ENCODE measurements at regions not wholly inside any gene's neighbourhood (a gene's known extent, or its start where the extent isn't known, plus 50 kb on each side); places are given as distances from the start of the nearest gene placed in this dataset.

GRCh38 chr5:126364206-126364902, 58.9 kb upstream of the GRAMD2B start:
- no peak for DNase-seq (ENCODE audit: low read depth, low spot score)
- ATAC-seq = no peak
- CTCF ChIA-PET = no interaction called here
- intact Hi-C loops (cut with micrococcal nuclease; ENCODE audit: unreplicated experiment) (no loop called here), in situ Hi-C loops (cut with HindIII; ENCODE audit: low pct_unique_long_range_greater_than_20kb, low sequenced_read_pairs) (loop anchor here (25.0 kb wide), 1 partner anchor 173 kb away; no protein-coding TSS in a partner anchor)
- TF ChIP-seq CTCF (IDR thresholded peaks at IDR 0.05) (no peak), POLR2AphosphoS5 (IDR thresholded peaks at IDR 0.05; ENCODE audit: low read depth, low read length) (no peak), SIN3A (IDR thresholded peaks at IDR 0.05; ENCODE audit: borderline replicate concordance, insufficient read depth, low read depth, low read length) (no peak), TCF7L2 (IDR thresholded peaks at IDR 0.05; ENCODE audit: low read depth, low read length) (no peak), REST (IDR thresholded peaks at IDR 0.05; ENCODE audit: insufficient read depth in 1 of 2, low read depth in 2 of 2, low read length in 1 of 2) (no peak)
- H3K27me3 ChIP-seq (ENCODE audit: control insufficient read depth, insufficient read depth, low read length) = no peaks in the 10 kb centered on the region
- no peak overlapping the region for H3K4me3 ChIP-seq (ENCODE audit: low read depth in 2 of 2, low read length in 2 of 2)
- no TSS peak for BruUV-seq (replicated peaks)
- H3K36me3 ChIP-seq (ENCODE audit: control insufficient read depth, insufficient read depth, low read length) = no peaks in the 10 kb centered on the region
- 0 out of 2 replicates have a peak overlapping the region, but pooled peaks have one; percentile 36 for H3K27ac ChIP-seq (ENCODE audit: low read length)
- POLR2A ChIA-PET = no interaction called here
- H3K4me1 ChIP-seq (ENCODE audit: control insufficient read depth, insufficient read depth, low read length) = peaks cover 9% of the 10 kb centered on the region
- no peaks in the 10 kb centered on the region for H3K9me3 ChIP-seq (ENCODE audit: control insufficient read depth, insufficient read depth, low read depth, low read length)

GRCh38 chr5:126365446-126366198, 57.6 kb upstream of the GRAMD2B start:
- in situ Hi-C loops (cut with HindIII; ENCODE audit: low pct_unique_long_range_greater_than_20kb, low sequenced_read_pairs) = loop anchor here (25.0 kb wide), 1 partner anchor 172 kb away; no protein-coding TSS in a partner anchor
- no peak overlapping the region for H3K4me3 ChIP-seq (ENCODE audit: low read depth in 2 of 2, low read length in 2 of 2)

More at GRCh38 chr5:126365446-126366198, 57.6 kb upstream of the GRAMD2B start:
- TF ChIP-seq TCF7L2 (IDR thresholded peaks at IDR 0.05; ENCODE audit: low read depth, low read length) = no peak
- no peak for TF ChIP-seq POLR2AphosphoS5 (IDR thresholded peaks at IDR 0.05; ENCODE audit: low read depth, low read length)
- Histone ChIP-seq H3K4me1 (ENCODE audit: control insufficient read depth, insufficient read depth, low read length) (peaks cover 20% of the 10 kb centered on the region), H3K9me3 (ENCODE audit: control insufficient read depth, insufficient read depth, low read depth, low read length) (no peaks in the 10 kb centered on the region), H3K27me3 (ENCODE audit: control insufficient read depth, insufficient read depth, low read length) (no peaks in the 10 kb centered on the region), H3K36me3 (ENCODE audit: control insufficient read depth, insufficient read depth, low read length) (no peaks in the 10 kb centered on the region), H3K27ac (ENCODE audit: low read length) (peak overlapping the region; percentile 55; the same call in 1 of the 2 replicates)
- ATAC-seq = no peak
- ChIA-PET POLR2A (no interaction called here), CTCF (no interaction called here)
- no TSS peak for BruUV-seq (replicated peaks)
- intact Hi-C loops (cut with micrococcal nuclease; ENCODE audit: unreplicated experiment) = no loop called here
- no peak for DNase-seq (ENCODE audit: low read depth, low spot score)
